Brain microvascular endothelial cell (primary cell): ENCODE measurements at regions not wholly inside any gene's neighbourhood (a gene's known extent, or its start where the extent isn't known, plus 50 kb on each side); places are given as distances from the start of the nearest gene placed in this dataset.

ENCODE experiments used
- DNase-seq: peaks from one replicate; pipeline ENCODE4 v3.0.0-alpha.2; 2020
- H3K27ac ChIP-seq: fragments of 250-450 bp; sonication (Bioruptor Pico); 2 replicates; pipeline ENCODE4 v1.5.1; 2020; ENCODE audit warnings: mild to moderate bottlenecking, moderate library complexity
- H3K27me3 ChIP-seq: fragments of 250-450 bp; sonication (Bioruptor Pico); replicated peaks from 2 replicates; pipeline ENCODE4 v1.5.1; 2020; ENCODE audit warnings: mild to moderate bottlenecking
- H3K36me3 ChIP-seq: fragments of 250-450 bp; sonication (Bioruptor Pico); replicated peaks from 2 replicates; pipeline ENCODE4 v1.5.1; 2020; ENCODE audit warnings: mild to moderate bottlenecking
- H3K4me3 ChIP-seq: 2 replicates; pipeline ENCODE4 v1.5.1; 2011; ENCODE audit warnings: low read depth, mild to moderate bottlenecking, control low read depth, low read length, moderate library complexity
- in situ Hi-C: cut with HindIII; loops from 2 replicates; pipeline ENCODE4 v1.10.0; 2017; ENCODE audit warnings: low sequenced_read_pairs, low pct_ligation_motif_present
- TF ChIP-seq, protein P1 (sequence below): IDR thresholded peaks from 2 replicates; pipeline ENCODE4 v1.5.1; 2011; ENCODE audit warnings: low read depth, mild to moderate bottlenecking, moderate library complexity, low read length, control low read depth, inconsistent platforms; ENCODE audit errors: missing control alignments

DNA sequence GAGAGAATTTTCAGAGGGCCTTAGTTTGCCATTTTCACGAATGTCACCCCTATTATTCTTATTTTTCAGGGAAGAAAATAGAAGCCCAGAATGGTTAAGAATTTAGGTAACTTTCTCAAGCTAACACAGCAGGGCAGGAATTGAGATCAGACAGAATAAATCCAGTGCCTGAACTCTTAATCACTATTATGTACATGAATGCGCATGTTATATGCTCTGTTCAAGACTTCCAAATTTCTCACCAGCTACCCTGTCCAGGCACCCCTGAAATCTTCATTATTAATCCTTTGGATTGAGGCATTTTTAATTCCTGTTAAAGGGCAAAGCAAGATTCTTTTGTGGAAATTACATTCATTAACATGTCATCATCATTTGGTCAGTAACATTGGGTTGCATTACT lies 218.4 kb downstream of the ACTR3 start:
- TF ChIP-seq, protein P1, sequence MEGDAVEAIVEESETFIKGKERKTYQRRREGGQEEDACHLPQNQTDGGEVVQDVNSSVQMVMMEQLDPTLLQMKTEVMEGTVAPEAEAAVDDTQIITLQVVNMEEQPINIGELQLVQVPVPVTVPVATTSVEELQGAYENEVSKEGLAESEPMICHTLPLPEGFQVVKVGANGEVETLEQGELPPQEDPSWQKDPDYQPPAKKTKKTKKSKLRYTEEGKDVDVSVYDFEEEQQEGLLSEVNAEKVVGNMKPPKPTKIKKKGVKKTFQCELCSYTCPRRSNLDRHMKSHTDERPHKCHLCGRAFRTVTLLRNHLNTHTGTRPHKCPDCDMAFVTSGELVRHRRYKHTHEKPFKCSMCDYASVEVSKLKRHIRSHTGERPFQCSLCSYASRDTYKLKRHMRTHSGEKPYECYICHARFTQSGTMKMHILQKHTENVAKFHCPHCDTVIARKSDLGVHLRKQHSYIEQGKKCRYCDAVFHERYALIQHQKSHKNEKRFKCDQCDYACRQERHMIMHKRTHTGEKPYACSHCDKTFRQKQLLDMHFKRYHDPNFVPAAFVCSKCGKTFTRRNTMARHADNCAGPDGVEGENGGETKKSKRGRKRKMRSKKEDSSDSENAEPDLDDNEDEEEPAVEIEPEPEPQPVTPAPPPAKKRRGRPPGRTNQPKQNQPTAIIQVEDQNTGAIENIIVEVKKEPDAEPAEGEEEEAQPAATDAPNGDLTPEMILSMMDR = no peak
- H3K27me3 ChIP-seq = no peaks in the 10 kb centered on the region
- H3K27ac ChIP-seq = no peak overlapping the region
- no peak for DNase-seq
- no peaks in the 10 kb centered on the region for H3K36me3 ChIP-seq
- in situ Hi-C loops = no loop called here
- no peak overlapping the region for H3K4me3 ChIP-seq

DNA sequence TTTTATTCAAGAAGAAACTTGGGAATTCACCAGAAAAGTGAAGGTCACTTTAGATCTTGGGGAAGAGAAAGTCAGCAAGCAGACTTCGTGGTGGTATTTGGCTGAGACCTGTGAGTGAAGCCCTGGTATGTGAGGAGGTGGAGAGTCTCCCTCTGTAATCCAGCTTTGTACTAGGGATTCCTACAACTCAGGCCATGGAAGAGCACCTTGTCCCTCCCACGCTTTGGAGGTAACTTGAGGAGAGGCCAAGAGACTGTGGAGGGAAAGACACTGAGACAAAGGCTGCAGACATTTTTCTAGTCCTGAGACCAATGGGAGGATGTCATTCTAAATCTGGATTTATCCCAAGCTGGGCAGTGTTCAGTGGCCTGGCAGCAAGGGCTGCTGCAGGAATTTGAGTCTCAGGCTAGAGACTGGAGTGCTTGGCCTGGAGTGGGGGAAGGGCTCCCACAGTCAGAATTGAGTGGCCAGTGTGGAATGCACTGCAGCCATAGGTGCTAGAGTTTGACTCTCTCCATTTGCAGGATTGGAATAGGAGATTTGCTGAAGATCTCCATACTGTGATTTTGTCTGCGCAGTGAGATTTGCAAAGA lies 219.0 kb downstream of the ACTR3 start:
- in situ Hi-C loops = no loop called here
- no peaks in the 10 kb centered on the region for H3K27me3 ChIP-seq
- TF ChIP-seq, protein P1 = no peak
- no peak overlapping the region for H3K27ac ChIP-seq
- DNase-seq = no peak
- no peaks in the 10 kb centered on the region for H3K36me3 ChIP-seq
- H3K4me3 ChIP-seq = no peak overlapping the region

DNA sequence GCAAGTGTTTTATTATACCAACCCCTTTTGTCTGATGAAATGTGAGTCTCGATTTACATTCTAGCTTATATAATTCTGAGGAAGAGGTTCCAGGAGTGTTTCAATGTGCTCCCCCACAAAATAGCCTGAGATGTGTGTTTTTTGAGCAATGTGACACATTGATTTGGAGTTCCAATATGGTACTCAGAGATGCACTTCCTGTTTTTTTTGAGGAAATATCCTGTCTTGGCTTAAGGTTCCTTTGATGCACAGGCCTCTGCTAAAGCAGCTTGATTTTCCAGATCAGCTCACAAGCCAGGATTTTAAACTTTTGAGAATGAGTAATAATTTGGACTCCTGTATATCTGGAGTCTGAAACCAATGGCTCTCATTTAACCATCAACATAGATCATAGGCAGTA lies 221.4 kb downstream of the ACTR3 start:
- Histone ChIP-seq H3K4me3 (no peak overlapping the region), H3K27ac (no peak overlapping the region), H3K27me3 (no peaks in the 10 kb centered on the region), H3K36me3 (no peaks in the 10 kb centered on the region)
- TF ChIP-seq, protein P1 = no peak
- in situ Hi-C loops = no loop called here
- no peak for DNase-seq

DNA sequence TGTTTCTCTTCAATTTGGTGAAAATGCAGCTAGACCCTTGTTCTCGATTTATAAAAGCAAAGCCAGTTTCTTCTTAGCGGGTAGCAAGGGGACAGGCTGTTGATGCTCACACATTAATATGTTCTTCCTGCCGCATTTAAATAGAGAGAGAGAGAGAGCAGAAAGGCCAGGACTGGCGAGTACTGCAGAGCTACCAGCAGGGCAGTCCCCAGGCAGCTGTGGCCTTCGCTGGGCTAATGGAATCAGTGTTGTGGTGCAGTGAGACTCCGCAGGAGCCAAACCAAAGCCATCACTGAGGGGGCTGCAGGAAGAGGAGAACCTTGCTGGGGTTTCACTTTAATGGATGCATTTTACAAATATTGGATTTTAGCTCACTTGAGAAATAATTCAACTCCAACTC lies 223.6 kb downstream of the ACTR3 start:
- Histone ChIP-seq H3K27me3 (no peaks in the 10 kb centered on the region), H3K27ac (no peak overlapping the region), H3K36me3 (no peaks in the 10 kb centered on the region), H3K4me3 (no peak overlapping the region)
- in situ Hi-C loops = no loop called here
- TF ChIP-seq, protein P1 = no peak
- no peak for DNase-seq

DNA sequence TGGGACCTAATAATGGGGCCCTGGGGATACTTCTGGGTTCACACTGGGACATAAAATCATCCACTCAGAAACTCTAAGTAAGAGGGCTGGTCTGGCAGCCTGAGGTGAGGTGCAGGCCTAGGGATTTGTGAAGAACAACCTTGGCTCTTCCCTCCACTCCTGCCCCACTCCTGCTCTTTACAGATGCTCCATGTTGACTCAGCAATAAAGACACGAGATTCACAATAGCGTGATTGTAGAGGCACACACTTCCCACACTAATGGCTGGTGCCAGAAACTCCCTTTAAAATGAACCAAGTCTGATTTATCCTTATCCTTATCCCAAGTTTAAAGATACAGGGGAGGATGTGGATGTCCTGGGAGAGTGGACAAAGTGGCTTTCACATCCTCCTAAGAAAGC lies 228.2 kb downstream of the ACTR3 start:
- DNase-seq = no peak
- no peak overlapping the region for H3K4me3 ChIP-seq
- TF ChIP-seq, protein P1 = no peak
- H3K27ac ChIP-seq = no peak overlapping the region
- H3K27me3 ChIP-seq = no peaks in the 10 kb centered on the region
- H3K36me3 ChIP-seq = no peaks in the 10 kb centered on the region
- in situ Hi-C loops = no loop called here

DNA sequence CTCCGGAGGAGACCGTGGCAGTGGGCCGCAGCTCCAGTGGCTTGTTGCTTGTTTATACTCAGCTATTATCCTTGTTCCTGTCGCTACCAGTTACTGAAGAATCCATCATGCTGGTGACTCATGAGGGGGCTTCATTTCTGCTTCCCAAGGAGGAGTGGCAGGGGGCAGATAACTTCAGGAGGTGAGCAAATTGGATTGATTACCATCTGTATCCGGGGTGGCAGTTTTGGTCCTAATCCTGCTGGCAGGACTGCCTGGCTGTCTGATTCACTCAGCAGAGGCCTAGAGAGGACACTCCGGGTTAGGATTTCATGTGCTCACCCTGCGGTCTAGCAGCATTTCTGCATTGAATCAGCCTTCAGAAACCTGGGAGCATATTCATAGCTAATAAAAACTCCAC lies 230.0 kb downstream of the ACTR3 start:
- no peaks in the 10 kb centered on the region for H3K27me3 ChIP-seq
- in situ Hi-C loops = no loop called here
- no peak overlapping the region for H3K27ac ChIP-seq
- H3K4me3 ChIP-seq = no peak overlapping the region
- DNase-seq = no peak
- TF ChIP-seq, protein P1 = no peak
- H3K36me3 ChIP-seq = no peaks in the 10 kb centered on the region
